ACC112 (cell line): ENCODE measurements at regions not wholly inside any gene's neighbourhood (a gene's known extent, or its start where the extent isn't known, plus 50 kb on each side); places are given as distances from the start of the nearest gene placed in this dataset.

Experiments used
- H2AFZ ChIP-seq: fragments of 200-600 bp; sonication (generic); one replicate; pipeline ENCODE4 v1.6.0; 2017; ENCODE audit warnings: antibody characterized with exemption, low read length; ENCODE audit not compliant: unreplicated experiment
- H3K27ac ChIP-seq: fragments of 200-600 bp; sonication (generic); 2 replicates; pipeline ENCODE4 v1.5.1; 2014; ENCODE audit warnings: low read depth, mild to moderate bottlenecking, antibody characterized with exemption, low read length, moderate library complexity
- H3K27me3 ChIP-seq: fragments of 200-600 bp; sonication (generic); 2 replicates; pipeline ENCODE4 v1.6.1; 2014; ENCODE audit warnings: mild to moderate bottlenecking, antibody characterized with exemption, low read length, moderate library complexity, mixed read lengths; ENCODE audit not compliant: insufficient read depth
- H3K36me3 ChIP-seq: fragments of 200-600 bp; sonication (generic); 2 replicates; pipeline ENCODE4 v1.6.1; 2016; ENCODE audit warnings: mild to moderate bottlenecking, antibody characterized with exemption, low read length, moderate library complexity, mixed read lengths; ENCODE audit not compliant: insufficient read depth
- H3K4me1 ChIP-seq: fragments of 200-600 bp; sonication (generic); one replicate; pipeline ENCODE4 v1.6.1; 2016; ENCODE audit warnings: low read length, mixed read lengths; ENCODE audit not compliant: insufficient read depth, unreplicated experiment, control insufficient read depth
- H3K4me3 ChIP-seq: fragments of 200-600 bp; sonication (generic); 2 replicates; pipeline ENCODE4 v1.5.1; 2014; ENCODE audit warnings: mild to moderate bottlenecking, low read depth, low read length
- H3K79me2 ChIP-seq: fragments of 200-600 bp; sonication (generic); one replicate; pipeline ENCODE4 v1.6.0; 2016; ENCODE audit warnings: low read length; ENCODE audit not compliant: control insufficient read depth, unreplicated experiment, insufficient read depth

DNA sequence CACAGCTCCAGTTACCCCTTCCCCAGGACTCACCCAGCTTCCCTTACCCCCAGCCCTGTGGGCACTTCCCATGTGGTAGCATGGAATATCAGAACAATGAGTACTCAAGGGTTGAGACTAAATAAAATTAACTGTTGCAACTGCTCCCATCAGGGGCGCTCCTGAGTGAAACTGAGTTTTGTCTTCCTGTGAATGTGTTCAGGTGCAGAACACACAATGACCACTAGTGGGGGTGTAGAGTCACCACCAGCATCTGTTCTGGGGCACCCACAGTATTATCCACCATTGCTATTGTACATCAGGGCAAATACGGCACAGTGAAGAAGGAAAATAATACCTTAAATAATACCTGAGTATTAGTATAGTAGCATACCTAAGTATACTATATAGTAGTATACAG lies 689.7 kb downstream of the TBC1D22A start:
- H3K36me3 ChIP-seq, result no peaks in the 10 kb centered on the region
- H3K4me3 ChIP-seq, result no peak overlapping the region
- H3K79me2 ChIP-seq, result no peaks in the 10 kb centered on the region
- H3K27me3 ChIP-seq, result no peaks in the 10 kb centered on the region
- no peak overlapping the region for H2AFZ ChIP-seq
- H3K4me1 ChIP-seq, result no peaks in the 10 kb centered on the region
- H3K27ac ChIP-seq, result no peak overlapping the region

DNA sequence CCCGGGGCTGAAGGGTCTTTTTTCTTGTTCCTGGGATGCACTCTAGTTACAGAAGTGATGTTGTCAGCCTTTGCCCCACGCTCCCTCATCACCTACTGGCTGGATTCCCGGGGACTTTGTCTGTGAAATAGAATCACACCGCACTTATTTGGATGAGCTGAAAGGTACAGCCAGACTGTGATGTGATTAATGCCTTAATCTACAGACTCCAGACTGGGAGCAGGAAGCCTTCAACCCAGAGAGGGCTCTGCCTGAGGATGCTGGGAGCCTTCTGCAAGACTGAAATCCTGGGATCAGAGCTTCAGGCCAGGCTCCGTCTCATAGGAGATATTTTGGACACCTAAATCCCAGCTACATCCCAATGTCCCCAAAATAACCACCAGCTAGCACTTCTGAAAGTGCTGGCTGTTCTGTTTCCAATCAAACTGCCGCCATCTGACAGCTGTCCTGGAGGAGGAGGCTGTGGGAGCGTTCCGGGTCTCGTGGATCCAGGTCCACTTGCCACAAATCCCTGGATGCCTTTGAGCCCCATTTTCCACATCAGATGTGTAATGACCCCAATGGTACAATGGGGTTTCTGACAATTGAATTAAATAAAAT lies 688.5 kb downstream of the TBC1D22A start:
- H3K27ac ChIP-seq, result no peak overlapping the region
- no peaks in the 10 kb centered on the region for H3K4me1 ChIP-seq
- no peaks in the 10 kb centered on the region for H3K79me2 ChIP-seq
- no peaks in the 10 kb centered on the region for H3K36me3 ChIP-seq
- no peak overlapping the region for H2AFZ ChIP-seq
- no peak overlapping the region for H3K4me3 ChIP-seq
- H3K27me3 ChIP-seq, result no peaks in the 10 kb centered on the region

DNA sequence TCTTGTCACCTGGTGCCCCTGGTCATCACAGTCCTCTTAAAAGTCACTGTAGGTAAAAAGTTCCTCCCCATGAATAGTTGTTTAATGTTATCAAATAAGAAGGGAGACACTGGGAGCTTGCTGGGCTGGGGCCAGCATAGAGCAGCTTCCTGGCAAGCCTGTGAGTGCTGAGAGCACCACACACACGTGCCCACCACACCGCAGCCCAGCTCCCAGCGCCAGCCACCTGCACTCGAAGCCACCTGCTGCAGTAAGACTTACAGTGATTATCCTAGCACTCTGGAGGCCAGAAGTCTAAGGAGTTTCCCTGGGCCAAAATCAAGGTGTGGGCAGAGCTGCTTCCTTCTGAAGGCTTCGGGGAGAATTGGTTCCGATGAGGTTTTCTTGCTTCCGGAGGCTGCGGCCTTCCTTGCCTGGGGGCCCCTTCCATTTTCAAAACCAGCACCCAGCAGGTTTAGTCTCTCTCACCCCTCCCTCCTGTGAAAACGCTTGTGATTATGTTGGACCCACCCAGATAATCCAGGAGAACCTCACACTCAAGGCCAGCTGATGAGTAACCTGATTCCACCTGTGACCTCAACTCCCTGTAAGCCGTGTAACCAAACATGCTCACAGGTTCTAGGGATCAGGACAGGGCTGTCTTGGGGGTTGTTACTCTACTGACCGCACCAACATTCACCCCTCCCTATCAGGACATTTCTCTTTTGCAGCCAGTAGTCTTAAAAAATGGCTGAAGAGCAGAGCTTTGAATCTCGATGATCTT lies 687.2 kb downstream of the TBC1D22A start:
- H3K27ac ChIP-seq, result no peak overlapping the region

DNA sequence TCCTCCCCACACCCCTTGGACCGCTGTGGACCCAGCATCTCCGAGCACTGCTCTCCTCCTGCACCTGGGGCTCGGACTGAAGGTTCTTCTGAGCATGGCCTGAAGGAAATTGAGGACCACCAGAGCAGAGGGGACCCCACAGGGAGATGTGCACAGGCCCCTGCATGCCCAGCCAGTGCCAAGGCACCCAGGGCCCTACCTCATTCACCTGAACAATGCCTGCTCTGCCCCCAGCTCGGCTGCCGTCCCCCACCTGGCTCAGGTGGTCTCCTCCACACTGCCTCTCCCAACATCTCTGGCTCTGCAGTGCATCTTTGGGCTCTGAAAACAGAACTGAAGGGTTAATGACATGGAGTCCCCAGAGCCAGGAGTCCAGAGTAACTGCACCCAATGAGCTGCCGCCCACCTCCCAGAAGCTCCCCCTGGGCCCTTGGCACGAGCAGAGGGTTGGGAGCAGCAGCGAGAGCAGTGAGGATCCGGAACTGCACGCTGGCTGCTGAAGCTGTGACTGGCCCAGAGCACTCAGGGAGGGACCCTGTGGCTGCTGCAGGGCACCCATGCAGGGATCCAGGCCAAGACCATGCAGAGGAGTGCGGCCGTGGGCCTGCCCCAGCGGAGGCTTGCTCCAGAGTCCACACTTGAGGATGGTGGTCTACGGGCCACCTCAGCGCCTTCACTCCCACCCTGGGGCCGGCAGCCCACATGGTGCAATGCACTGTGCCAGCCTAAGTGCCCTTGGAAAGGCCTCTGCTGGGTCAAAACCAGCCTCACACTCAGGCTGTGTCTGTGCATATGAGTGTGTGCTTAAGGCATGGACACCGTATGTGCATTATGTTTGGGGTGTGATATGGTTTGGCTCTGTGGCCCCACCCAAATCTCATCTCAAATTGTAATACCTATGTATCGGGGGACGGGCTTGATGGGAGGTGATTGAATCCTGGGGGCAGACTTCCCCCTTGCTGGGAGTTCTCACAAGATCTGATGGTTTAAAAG lies 686.1 kb downstream of the TBC1D22A start:
- Histone ChIP-seq H2AFZ (no peak overlapping the region), H3K27ac (no peak overlapping the region), H3K36me3 (no peaks in the 10 kb centered on the region), H3K4me1 (no peaks in the 10 kb centered on the region), H3K79me2 (no peaks in the 10 kb centered on the region), H3K27me3 (no peaks in the 10 kb centered on the region), H3K4me3 (no peak overlapping the region)

More for the DNA sequence above, 687.2 kb downstream of the TBC1D22A start:
- Histone ChIP-seq H3K4me1 (no peaks in the 10 kb centered on the region), H3K79me2 (no peaks in the 10 kb centered on the region), H2AFZ (no peak overlapping the region), H3K36me3 (no peaks in the 10 kb centered on the region), H3K4me3 (no peak overlapping the region), H3K27me3 (no peaks in the 10 kb centered on the region)

DNA sequence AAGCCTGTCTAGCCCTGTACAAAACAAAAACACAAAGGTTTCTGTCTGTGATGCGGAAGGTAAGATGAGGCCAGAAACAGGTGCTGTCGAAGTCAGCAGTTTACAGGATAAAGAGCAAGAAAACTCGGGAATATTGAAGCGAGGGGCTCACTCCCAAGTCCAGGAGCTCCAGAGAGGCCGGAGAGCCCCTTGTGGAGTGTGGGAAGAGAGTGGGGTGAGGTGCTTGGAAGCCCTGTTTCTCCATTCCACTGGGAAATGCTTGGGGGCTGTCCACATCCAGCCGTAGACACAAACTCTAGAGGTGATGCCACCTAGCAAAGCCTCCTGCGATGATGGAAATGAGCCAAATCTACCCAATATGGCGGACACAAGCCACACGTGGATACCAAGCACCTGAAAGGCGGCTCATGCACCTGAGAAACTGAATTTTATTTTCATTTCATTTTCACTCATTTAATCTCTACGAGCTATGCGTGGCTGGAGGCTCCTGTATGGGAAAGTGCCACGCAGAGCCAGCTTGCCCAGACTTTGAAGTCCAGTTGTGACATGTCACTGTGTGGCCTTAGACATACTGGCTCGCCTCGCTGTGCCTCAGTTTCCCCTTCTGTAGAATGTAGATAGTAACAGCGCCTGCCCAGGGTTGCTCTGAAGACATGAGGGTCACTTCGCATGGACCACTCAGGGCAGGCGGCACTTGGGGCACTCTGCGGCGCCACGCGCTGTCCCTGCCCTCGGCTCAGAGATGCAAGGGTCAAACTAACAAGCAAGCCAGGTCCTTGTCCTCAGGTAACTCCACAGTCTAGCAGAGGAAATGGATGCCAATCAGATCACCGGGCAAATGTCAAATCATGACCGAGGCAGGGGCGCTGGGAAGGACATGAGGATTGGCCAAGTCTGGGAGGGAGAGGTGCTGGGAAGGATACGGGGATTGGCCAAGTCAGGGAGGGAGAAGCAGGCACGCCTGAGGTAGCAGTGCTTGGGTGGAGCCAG lies 684.7 kb downstream of the TBC1D22A start:
- no peaks in the 10 kb centered on the region for H3K27me3 ChIP-seq
- H3K4me3 ChIP-seq, result no peak overlapping the region
- no peaks in the 10 kb centered on the region for H3K4me1 ChIP-seq
- H3K27ac ChIP-seq, result no peak overlapping the region
- no peaks in the 10 kb centered on the region for H3K79me2 ChIP-seq
- no peak overlapping the region for H2AFZ ChIP-seq
- H3K36me3 ChIP-seq, result no peaks in the 10 kb centered on the region

DNA sequence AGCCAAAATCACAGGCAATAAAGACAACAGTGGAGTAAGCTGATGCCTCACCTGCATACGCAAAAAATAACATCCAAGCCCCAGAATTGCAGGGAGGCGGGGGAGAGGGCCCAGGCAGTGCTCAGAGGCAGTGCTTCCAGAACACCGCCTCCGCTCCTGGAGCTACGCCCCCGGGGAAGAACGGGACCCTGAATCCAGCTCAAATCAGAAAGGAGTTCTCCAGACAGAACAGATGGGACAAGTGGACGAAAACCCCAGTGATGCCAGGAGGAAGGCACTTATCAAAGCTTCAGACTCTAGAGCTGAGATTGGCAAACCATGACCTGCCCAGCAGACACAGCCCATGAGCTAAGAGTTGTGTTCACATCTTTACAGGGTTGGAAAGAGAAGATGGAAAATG lies 683.9 kb downstream of the TBC1D22A start:
- Histone ChIP-seq H3K4me3 (no peak overlapping the region), H2AFZ (no peak overlapping the region), H3K27ac (no peak overlapping the region), H3K79me2 (no peaks in the 10 kb centered on the region), H3K27me3 (no peaks in the 10 kb centered on the region), H3K4me1 (no peaks in the 10 kb centered on the region), H3K36me3 (no peaks in the 10 kb centered on the region)

DNA sequence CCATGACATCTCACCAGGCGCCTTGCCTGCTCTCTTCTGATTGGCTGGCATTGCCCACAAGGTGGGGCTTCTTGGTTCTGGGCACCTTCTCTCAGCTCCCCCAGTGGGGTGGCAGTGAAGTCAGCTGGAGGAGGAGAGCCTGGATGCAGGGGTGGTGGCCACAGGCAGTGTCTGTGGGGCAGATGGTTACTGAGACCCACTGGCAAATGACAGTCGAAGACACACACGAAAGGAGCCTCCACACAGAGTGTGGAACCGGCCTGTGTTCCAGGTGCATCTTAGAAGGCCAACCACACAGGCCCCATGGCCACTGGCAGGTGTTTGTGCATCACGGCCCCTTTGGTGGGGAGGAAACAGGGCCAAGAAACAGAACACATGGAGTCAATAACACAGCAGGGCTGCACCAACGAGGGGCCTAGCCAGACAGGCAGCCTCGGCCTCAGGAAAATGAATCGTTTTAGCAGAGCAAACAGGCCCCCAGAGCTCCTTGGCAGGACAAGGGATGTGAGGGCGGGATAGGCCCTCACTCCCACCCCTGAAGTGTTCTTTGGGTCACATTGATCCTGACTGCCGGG lies 683.4 kb downstream of the TBC1D22A start:
- H3K4me1 ChIP-seq, result no peaks in the 10 kb centered on the region
- no peak overlapping the region for H3K27ac ChIP-seq

DNA sequence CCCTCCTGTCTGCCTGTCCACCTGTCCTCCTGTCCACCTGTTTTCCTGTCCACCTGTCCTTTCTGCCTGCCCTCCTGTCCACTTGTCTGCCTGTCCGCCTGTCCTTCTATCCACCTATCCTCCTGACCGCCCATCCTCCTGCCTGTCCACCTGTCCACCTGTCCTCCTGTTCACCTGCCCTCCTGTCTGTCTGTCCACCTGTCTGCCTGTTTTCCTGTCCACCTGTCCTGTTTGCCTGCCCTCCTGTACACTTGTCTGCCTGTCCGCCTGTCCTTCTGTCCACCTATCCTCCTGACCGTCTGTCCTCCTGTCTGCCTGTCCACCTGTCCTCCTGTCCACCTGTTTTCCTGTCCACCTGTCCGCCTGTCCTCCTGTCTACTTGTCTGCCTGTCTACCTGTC lies 682.8 kb downstream of the TBC1D22A start:
- Histone ChIP-seq H3K27ac (no peak overlapping the region), H3K79me2 (no peaks in the 10 kb centered on the region), H3K4me3 (no peak overlapping the region), H2AFZ (no peak overlapping the region), H3K27me3 (no peaks in the 10 kb centered on the region), H3K36me3 (no peaks in the 10 kb centered on the region), H3K4me1 (no peaks in the 10 kb centered on the region)

More for the DNA sequence above, 683.4 kb downstream of the TBC1D22A start:
- H2AFZ ChIP-seq, result no peak overlapping the region
- H3K36me3 ChIP-seq, result no peaks in the 10 kb centered on the region
- H3K79me2 ChIP-seq, result no peaks in the 10 kb centered on the region
- no peak overlapping the region for H3K4me3 ChIP-seq
- no peaks in the 10 kb centered on the region for H3K27me3 ChIP-seq

DNA sequence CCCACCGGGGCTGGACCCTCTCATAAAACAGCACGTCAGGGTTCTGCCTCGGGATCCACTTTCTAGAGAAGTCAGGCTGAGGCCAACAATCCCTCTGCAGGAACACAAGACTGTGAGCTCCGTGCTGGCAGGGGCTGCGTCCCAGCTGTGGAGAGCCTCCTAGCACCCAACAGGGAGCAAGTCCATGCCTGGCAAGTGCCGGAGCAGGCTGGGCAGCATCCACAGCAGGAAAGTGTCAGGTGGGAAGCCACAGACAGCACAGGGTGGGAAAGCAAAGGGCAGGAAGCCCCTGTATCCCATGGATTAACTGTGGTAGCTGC lies 682.3 kb downstream of the TBC1D22A start:
- Histone ChIP-seq H2AFZ (no peak overlapping the region), H3K27ac (no peak overlapping the region), H3K36me3 (no peaks in the 10 kb centered on the region), H3K4me3 (no peak overlapping the region), H3K4me1 (no peaks in the 10 kb centered on the region), H3K79me2 (no peaks in the 10 kb centered on the region), H3K27me3 (no peaks in the 10 kb centered on the region)
